NCI-H1048 (cell line): ENCODE measurements at regions not wholly inside any gene's neighbourhood (a gene's known extent, or its start where the extent isn't known, plus 50 kb on each side); places are given as distances from the start of the nearest gene placed in this dataset.

Source experiments
- DNase-seq: peaks from one replicate; lab custom pipeline; 2025; lab: John Stamatoyannopoulos, UW

DNA sequence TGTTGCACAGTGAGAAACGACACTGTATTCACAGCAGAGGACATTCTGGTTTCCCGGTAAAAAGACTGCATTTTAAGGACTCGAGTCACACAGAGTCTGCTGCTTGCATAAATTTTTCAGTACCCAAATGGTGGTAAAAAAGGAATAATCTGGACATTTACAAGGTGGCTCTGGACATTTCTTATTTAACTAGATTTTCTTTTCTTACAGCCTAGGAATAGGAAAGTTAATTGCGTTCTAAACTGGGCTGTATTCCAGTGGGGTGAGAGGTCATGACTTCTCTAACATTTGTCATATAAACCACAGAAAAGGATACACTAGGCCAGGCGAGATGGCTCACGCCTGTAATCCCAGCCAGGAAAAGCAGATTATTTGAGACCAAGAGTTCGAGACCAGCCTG, 237.5 kb upstream of the KLF6 start:
- DNase-seq, result no peak

DNA sequence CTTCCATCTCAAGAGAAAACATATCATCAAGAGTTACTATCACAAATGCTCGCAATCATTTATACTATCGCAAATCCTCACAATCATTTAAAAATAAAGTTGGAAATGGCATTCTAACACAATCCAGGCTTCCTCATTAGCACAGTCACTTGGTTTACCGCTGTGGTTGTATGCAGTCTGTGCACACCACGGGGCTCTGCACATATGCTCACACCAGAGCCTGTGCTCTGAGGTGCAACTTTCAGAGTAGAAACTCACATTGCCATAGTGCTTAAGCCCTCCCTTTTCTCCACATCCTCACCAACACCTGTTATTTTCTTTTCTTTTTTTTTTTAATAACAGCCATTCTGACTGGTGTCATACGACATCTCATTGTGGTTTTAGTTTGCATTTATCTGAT, 235.6 kb upstream of the KLF6 start:
- no peak for DNase-seq

DNA sequence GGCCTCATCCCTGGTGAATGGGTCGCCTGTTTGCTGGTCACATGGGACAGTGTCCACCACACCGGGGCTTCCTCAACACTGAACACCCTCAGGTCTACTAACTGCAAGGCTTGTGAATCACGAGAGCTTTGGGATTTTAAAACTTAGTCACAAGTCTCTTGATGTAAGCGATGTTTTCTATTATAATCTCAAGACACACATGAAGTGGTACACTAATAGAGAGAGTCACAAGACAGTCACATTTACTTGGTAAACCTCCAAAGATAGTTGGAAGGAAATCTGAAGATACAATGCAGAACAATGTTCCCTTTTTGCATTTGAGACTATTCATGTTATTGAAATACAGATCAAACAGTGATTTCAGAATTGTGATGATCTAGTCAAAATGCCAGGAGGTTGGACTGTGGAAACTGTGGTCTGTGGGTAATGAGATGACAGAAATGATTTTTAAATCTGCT, 233.1 kb upstream of the KLF6 start:
- DNase-seq, result no peak

DNA sequence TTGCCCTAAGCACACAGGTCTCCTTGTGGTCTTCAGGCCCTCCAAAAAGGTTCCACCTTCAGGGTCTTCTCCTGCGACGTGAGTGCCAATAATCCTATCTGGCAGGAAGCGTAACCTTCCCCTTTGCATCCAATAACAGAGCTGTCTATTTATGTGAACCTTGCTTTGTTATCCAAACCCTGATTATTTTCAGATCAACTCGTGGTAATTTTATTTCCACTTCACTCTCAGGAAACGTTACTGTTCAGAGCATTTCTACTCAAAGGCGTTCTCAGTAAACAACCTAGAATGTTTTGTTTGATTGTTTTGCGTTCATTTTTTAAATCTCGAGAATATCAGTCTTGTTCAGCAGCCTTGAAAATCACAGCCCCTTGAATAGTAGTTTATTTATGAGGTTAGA, 232.3 kb upstream of the KLF6 start:
- DNase-seq, result no peak

DNA sequence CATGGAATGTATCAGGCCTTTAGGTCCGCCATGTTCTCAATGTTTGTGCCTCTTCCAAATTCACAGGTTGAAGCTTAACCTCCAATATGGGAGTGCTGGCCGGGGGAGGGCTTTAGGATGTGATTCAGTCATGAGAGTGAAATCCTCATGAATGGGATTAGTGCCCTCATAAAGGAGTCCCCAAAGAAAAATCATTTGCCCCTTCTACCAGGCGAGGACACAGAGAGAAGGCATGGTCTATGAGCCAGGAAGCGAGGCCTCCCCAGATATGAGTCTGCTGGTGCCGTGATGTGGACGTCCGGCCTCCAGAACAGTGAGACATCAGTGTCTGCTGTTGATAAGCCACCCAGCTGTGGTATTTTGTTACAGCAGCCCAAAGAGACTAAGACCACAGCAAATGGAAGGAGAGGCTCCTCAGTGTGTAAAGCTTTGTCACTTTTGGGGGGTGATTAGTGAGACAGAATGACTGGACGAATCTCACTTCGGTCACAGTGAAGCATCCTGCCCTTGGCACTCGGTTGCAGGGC, 231.3 kb upstream of the KLF6 start:
- DNase-seq, result no peak

DNA sequence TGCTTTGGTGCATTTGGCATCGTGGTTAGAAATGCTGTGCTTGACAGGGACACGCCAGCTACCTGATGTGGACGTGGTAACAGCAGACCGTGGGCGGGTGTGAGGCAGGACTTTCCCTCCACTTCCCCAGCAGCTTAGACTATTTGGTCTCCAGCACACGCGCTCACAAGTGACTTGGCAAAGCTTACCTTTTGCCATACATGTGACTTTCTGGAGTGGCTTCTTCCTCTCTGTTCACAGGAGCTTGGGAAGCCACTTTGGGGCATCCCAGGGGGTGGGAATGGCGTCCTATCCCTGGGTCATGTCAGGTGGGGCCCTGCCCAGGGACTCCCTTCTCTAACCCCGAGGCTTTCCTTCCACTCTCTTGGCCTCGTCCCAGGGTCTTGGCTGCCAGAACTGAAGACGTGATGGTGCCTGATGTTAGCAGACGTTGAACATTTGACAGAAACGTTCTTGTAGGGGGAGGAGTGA, 228.7 kb upstream of the KLF6 start:
- no peak for DNase-seq

DNA sequence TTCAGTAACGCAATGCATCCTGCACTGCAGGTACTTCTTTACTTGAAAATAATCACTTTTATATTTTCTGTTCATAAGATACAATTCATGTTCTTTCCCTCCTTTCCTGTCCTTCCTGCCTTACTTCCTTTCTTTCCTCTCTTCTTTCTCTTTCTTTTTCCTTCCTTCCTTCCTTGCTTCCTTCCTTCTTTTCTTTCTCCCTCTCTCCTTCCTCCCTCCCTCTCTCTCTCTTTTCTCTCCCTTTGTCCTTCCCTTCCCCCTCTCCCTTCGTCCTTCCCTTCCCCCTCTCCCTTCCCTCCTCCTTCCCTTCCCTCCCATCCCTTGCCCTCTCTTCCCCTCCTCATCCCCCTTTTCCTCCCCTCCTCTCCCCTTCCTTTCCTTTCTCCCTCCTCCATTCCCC, 227.8 kb upstream of the KLF6 start:
- no peak for DNase-seq

DNA sequence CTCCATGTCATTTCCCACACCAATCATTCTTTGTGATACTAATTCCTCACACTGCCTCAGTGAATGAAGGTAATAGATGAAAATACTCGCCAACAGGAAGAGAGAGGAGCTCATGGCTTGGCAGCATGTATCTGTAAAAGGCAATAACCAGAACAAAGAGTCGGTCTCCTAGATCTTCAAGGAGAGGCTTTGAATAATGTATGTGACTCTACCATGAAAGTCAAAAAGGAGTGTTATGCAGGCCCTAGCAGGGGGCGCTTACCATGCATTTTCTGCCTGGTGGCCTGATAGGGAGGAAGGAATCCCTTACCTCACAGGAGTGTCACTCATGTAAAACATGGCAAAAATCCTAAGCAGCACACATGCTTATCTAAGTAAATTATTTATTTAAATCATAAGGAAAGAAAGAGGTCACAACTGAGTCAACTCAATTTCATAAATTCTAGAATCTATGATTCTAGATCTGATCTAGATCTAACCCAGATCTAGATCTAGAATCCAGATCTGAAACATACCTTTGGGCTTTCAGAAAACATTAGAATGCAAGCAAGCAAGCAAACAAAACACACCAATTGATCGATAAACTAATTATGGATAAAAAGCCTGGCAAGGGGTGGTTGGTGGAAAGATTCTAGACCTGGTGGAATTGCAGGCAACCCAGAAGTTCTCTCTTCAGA, 226.3 kb upstream of the KLF6 start:
- no peak for DNase-seq

DNA sequence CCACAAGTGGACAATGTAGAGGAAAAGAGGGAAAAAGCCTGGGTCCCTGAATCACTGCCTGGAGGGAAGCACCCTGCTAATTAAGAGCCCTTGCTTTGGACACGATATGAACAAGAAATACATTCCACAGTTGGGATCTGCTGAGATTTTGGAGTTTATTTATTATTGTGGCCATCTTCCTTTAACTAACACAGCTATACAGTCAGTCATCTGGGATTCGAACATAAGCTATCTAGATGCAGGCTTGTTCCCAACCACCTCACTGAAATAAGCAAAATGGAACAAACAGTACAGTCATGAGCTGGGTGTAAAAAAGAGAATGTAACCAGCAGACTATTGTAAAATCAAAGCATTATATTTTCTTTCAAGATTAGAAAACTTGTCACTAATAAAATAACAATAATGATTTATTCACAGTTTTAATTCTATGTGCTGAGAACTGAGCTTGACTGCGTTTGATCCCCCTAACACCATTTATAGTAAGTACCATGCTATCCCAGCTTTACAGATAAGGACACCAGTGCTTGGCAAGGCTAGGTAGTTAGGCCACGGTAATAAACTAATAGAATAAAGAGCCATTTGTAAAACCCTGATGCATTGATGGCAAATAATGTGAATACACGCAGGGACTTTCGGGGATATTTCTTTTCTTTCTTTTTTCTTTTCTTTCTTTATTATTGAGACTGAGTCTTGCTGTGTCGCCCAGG, 223.8 kb upstream of the KLF6 start:
- DNase-seq, result no peak

DNA sequence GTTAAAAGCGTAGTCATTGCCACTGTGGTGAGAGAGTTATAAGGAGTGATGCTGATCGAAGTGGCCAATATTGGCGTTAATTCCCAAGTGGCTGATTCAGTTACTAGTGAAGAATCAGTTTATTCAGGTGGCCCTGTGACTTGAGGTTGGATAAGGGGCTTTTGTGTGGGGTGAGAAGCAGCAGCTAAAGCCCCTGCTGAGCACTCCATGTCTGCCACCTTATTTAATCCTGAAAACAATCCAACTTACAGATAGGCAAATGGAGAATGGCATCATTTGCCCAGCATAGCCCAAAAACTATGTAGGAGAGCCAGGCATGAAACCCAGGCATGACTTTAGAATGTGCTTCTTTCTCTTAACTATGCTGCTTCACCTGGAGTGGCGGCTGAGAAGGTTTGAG, 222.8 kb upstream of the KLF6 start:
- DNase-seq, result no peak

DNA sequence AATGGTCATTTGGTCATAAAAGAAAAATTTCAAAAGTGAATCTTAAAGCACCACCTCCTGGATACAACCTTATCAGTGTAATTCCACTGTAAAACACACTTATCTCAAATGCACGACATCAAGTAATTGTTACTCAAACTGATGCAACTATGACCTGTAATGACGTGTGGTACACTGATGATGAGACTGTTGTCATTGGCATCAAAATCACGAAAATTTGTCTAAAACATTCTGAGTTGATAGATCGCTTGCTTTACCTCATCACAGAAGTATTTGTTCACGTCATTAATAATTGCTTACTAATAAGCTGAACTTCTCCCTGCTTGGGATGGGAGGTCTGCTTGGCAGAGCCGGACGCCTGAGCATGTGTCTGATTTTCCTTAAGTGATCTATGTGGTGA, 221.8 kb upstream of the KLF6 start:
- DNase-seq, result no peak

DNA sequence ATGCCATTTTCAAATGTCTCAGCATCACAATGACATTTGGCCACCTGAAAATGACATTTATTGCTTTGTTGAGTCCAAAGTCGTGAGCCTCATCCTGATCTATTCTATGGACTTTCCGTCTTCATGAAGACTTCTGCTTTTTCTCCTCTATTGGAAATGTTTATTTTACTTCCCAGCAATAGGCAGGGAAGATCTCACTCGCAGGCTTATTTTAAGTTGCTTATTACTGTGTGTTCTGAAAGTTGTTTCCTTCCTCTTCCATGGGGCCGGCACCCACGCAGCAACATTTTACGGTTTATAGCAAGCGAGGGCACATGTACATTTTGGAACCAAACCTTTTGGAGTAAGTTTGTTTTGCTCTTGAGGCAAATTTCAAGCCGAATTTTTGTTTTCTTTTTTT, 221.0 kb upstream of the KLF6 start:
- DNase-seq, result no peak

DNA sequence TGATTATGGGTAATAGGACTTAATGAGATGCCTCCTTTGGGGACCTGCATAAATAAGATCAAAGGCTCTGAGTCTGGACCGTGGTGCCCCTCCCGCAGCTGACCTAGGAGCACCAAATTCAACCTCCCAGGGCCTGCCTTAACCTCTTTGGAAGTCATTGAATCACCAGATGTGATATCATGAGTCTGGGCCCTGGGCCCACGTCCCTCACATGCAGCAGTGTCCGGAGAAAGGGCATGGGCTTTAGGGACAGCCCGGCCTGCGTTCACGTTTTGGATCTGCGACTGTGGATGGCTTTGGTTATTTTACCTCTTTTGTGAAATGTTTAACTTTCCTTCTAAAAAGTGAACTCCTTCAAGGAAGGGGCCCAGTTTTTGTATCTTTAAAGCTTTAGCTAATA, 220.0 kb upstream of the KLF6 start:
- no peak for DNase-seq

DNA sequence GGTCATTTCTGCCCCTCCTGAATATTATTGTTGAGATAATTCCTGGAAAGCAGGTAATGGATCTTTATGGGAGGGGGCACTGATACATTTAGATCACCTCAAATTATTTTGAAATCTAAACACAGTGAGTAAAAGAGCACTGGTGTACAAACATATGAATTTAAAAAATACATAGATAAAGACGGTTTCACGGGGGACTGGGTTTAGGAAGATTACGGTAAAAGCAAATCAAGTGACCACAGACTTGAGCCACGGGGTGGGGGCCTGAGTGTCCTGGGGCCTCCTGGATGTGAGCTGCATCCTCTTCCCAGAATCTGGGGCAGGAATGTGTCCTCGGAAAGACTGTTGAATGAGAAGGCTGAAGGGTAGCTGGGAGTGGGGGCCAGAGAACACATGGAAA, 219.1 kb upstream of the KLF6 start:
- DNase-seq, result no peak

DNA sequence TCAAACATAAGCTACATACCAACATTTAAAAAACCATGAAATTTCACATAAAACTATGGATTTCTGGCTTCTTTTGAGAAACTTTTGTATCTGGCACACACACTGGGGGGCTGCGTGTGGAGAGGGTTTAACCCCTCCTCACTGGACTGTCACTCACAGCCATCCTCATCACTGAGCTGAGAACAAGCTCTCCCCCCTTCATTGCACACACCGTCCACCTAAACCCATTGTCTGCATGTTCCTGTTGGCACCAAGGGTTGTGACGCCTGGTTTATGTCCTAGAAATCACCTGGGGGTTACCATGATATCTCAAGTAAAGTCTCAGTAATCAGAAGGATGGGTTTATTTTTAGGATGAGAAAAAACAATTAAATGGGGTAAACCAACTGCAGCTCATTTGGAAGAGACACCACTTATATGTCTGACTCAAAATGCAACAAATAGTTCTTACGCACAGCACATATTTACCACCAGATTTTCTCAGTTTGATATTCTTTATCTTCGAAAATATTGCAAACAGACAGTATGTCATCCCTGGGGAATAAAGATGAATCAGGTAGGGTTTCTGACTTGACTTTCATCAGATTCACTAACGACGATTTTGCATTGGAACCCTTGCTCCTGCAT, 218.5 kb upstream of the KLF6 start:
- no peak for DNase-seq

DNA sequence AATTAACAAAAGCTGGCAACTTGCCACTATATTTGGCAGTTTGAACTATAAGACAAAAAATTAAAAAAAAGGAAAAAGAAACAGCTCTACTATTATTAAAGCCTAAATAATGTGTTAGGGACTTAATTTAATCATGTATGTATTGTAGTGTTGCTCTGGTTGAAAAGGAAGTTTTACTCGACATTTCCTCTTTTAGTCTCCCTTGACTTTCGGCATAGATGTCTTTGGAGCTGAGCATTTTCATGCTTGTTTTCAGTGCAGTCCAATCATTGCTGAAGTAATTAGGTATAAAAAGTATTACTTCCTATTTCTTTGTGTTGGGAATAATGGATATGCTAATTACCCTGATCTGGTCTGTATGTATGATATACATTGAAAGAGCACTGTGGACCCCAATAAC, 216.8 kb upstream of the KLF6 start:
- no peak for DNase-seq

DNA sequence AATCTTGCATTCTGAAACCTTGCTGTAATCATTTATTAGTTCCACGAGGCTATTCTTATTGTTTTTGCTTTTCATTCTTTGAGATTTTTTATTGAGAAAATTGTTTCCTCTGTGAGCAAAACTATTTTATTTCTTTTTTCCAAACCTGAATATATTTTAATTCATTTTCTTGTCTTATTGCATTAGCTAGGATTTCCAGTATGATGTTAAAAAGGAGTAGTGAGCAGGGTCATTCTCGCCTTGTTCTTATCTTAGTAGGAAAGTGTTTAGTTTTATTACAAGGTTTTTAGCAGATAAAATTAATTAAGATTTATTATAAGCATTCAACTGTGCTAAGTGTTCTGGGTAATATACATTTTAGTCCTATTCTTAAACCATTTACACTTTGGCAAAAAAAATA, 214.6 kb upstream of the KLF6 start:
- DNase-seq, result no peak

DNA sequence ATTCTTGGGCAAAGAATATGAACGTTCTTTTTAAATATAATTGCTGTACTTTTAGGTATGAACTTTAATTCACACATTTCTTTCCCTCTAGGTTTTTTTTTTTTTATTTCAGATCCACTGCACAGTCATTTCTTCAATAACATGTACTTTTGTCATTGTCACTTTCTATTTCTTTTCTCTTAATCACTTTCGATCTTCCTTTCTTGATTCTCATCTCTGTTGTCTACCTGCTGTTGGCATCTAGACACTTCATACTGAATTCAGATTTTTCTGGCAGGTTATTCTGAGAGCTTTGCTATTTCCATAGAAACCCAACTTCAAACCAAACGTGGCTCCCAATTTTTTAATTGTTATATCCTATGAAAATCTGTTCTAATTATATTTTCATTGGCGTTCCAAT, 211.7 kb upstream of the KLF6 start:
- DNase-seq, result no peak

DNA sequence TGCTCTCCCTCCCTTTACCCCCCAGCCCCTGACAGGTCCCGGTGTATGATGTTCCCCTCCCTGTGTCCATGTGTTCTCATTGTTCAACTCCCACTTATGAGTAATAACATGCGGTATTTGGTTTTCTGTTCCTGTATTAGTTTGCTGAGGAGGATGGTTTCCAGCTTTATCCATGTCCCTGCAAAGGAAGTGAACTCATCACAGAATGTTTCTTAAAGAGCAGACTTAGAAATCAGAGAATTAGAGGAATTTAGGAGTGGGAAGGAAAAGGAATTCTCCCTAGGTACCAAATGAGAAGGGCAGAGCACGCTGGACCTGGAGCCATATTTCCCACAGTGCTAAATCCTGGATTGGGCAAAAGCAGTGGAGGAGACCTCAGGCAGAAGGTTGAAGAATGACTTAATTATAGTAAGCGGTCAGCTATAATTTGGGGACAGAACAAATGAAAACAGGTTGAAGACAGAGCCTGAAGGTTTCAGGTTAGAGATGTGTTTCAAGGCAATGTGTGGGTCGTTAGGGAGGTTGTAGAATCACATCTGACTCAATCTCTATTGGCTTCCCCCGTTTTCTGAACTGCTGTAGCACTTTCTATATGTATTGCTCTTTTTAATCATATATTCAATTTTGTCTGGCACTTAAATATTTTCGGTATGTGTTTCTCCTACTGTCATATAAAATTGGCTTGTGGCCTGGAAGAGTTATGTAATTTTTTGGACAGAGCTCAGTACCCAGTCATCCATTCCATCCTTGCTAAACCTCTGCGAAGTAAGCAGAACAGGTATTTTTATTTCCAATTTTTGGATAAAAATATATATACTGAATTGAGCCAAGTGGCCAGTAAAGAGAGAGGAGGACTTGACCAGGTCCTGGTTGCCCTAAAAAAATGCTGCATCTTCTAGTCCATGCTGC, 210.5 kb upstream of the KLF6 start:
- no peak for DNase-seq

DNA sequence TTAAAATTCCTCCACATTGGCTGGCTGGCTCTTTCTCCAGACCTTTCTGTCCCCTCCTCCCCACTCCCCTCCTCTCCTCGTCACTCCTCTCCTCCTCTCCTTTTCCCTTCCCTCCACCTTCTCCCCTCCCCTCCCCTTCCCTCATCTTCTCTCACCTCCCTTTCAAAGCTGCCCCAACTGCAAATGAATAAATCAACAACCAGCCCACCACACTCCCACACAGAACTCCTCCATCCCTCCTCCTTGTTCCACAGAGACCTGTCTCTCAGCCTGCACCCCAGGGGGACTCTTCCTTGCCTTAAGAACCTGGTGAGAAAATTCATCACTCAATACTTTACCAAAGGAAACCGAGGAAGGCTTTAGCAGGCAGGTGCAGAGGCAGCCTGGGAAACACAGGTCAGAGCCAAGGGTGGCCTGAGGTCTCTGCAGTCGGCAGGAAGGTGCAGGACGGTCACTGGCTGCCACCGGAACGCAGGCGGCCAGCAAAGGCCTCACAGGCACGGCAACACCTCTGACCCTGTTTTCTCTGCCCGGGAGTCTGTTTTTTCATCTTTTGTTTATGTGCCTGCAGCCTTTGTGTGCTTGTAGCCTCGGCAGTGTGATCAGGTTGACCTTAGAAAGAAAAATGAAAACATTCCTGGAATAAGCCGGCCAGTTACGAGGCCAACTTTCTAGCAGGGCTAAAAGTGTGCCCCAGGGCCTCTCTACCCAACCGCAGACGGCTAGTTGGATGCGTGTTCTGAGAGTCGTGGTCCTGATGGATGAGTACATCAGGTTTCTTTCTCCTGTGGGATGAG, 207.6 kb upstream of the KLF6 start:
- no peak for DNase-seq

DNA sequence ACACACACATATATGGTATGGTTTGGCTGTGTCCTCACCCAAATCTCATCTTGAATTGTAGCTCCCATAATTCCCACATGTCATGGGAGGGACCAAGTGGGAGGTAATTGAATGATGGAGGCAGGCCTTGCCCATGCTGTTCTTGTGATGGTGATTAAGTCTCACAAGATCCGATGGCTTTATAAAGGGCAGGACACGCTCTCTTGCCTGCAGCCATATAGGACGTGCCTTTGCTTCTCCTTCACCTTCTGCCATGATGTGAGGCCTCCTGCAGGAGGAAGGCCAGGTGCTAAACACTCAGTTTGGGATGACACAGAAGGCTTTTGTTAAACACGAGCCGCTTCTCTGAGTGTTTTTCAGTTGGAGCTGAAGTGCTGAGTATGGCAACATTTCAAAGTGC, 205.3 kb upstream of the KLF6 start:
- no peak for DNase-seq
